ENCODE measurements at regions not wholly inside any gene's neighbourhood (a gene's known extent, or its start where the extent isn't known, plus 50 kb on each side); places are given as distances from the start of the nearest gene placed in this dataset.

- TF ChIP-seq SP1 (IDR thresholded peaks at IDR 0.05) (no peak), FOXK2 (IDR thresholded peaks at IDR 0.05) (no peak), SUZ12 (IDR thresholded peaks at IDR 0.05) (no peak), ELF4 (IDR thresholded peaks at IDR 0.05) (no peak), FOXM1 (IDR thresholded peaks at IDR 0.05; ENCODE audit: borderline replicate concordance) (no peak), PKNOX1 (IDR thresholded peaks at IDR 0.05) (no peak), NFRKB (IDR thresholded peaks at IDR 0.05) (no peak), ZNF384 (IDR thresholded peaks at IDR 0.05) (no peak), ARNT (IDR thresholded peaks at IDR 0.05) (no peak), HDGF (IDR thresholded peaks at IDR 0.05; ENCODE audit: borderline replicate concordance) (no peak), FOXA1 (IDR thresholded peaks at IDR 0.05) (no peak), CTBP1 (IDR thresholded peaks at IDR 0.05; ENCODE audit: borderline replicate concordance) (no peak)
Measured at GRCh38 chr16:74226338-74226954, 70.2 kb upstream of the PSMD7 start.

All from HEK293T (cell line).